Colonic mucosa (tissue), 4 donors: ENCODE measurements at regions not wholly inside any gene's neighbourhood (a gene's known extent, or its start where the extent isn't known, plus 50 kb on each side); places are given as distances from the start of the nearest gene placed in this dataset.

Experiments used
- DNase-seq: peaks from one replicate; pipeline ENCODE4 v3.0.0-alpha.2; 2020
- H3K27ac ChIP-seq: fragments of 200-600 bp; one replicate; pipeline ENCODE4 v1.8.0; 2021
- H3K27me3 ChIP-seq: fragments of 200-600 bp; one replicate; pipeline ENCODE4 v1.8.0; 2021
- H3K36me3 ChIP-seq: fragments of 200-600 bp; one replicate; pipeline ENCODE4 v1.8.0; 2021
- H3K4me1 ChIP-seq: fragments of 200-600 bp; one replicate; pipeline ENCODE4 v1.8.0; 2021; ENCODE audit warnings: mild to moderate bottlenecking
- H3K4me3 ChIP-seq: fragments of 200-600 bp; one replicate; pipeline ENCODE4 v1.8.0; 2021
- H3K9ac ChIP-seq, 2 donors: one replicate each; pipeline ENCODE4 v1.7.0; 2013; ENCODE audit warnings: control low read depth in 2 of 2, low read depth in 2 of 2, low read length in 2 of 2
- H3K9me3 ChIP-seq: fragments of 200-600 bp; one replicate; pipeline ENCODE4 v1.8.0; 2021
- CTCF ChIP-seq: fragments of 200-600 bp; IDR thresholded peaks from one replicate; pipeline ENCODE4 v1.8.0; 2022; ENCODE audit warnings: antibody characterized with exemption, mild to moderate bottlenecking
- intact Hi-C: fragments of 100-400 bp; cut with DNase I; formaldehyde crosslinking; loops from one replicate; pipeline ENCODE4 v1.14.1; 2022
- donor health status: healthy.
- donor health status: DM: no; HTN: no; CAD: no.
- donor health status: DM: no; HTN: no; CAD: no.

- intact Hi-C loops: no loop called here
- no peaks in the 10 kb centered on the region for H3K9me3 ChIP-seq
- no peaks in the 10 kb centered on the region for H3K4me1 ChIP-seq
- no peak for TF ChIP-seq CTCF
- no peak overlapping the region for H3K27ac ChIP-seq
- H3K36me3 ChIP-seq: no peaks in the 10 kb centered on the region
- no peaks in the 10 kb centered on the region for H3K27me3 ChIP-seq
- H3K4me3 ChIP-seq: no peak overlapping the region
- H3K9ac ChIP-seq: peak overlapping the region in 1 of 2 donors; percentile 6
- DNase-seq: peak; percentile 44
Measured at GRCh38 chr1:182173808-182174512, 112.4 kb upstream of the ZNF648 start.

- Histone ChIP-seq H3K4me3 (no peak overlapping the region), H3K9me3 (no peaks in the 10 kb centered on the region), H3K4me1 (no peaks in the 10 kb centered on the region), H3K27me3 (no peaks in the 10 kb centered on the region), H3K27ac (no peak overlapping the region), H3K9ac (no peak overlapping the region), H3K36me3 (no peaks in the 10 kb centered on the region)
- DNase-seq: no peak
- intact Hi-C loops: no loop called here
- TF ChIP-seq CTCF: no peak
Measured at GRCh38 chr1:182172699-182173098, 111.2 kb upstream of the ZNF648 start.

GRCh38 chr1:182170891-182171461 is 109.5 kb upstream of the ZNF648 start:
- Histone ChIP-seq H3K36me3 (no peaks in the 10 kb centered on the region), H3K9ac (no peak overlapping the region), H3K4me1 (no peaks in the 10 kb centered on the region), H3K27me3 (no peaks in the 10 kb centered on the region), H3K27ac (no peak overlapping the region), H3K9me3 (no peaks in the 10 kb centered on the region), H3K4me3 (no peak overlapping the region)
- TF ChIP-seq CTCF: no peak
- DNase-seq: no peak
- intact Hi-C loops: no loop called here

- Histone ChIP-seq H3K4me1 (no peaks in the 10 kb centered on the region), H3K36me3 (no peaks in the 10 kb centered on the region), H3K9me3 (no peaks in the 10 kb centered on the region), H3K27me3 (no peaks in the 10 kb centered on the region), H3K27ac (no peak overlapping the region), H3K4me3 (no peak overlapping the region), H3K9ac (no peak overlapping the region)
- intact Hi-C loops: no loop called here
- DNase-seq: no peak
- no peak for TF ChIP-seq CTCF
Measured at GRCh38 chr1:182169203-182169602, 107.7 kb upstream of the ZNF648 start.

- no peaks in the 10 kb centered on the region for H3K36me3 ChIP-seq
- no peak for DNase-seq
- H3K9ac ChIP-seq: no peak overlapping the region
- no peaks in the 10 kb centered on the region for H3K9me3 ChIP-seq
- no peaks in the 10 kb centered on the region for H3K27me3 ChIP-seq
- H3K4me1 ChIP-seq: no peaks in the 10 kb centered on the region
- no peak for TF ChIP-seq CTCF
- H3K27ac ChIP-seq: no peak overlapping the region
- no peak overlapping the region for H3K4me3 ChIP-seq
- intact Hi-C loops: no loop called here
Measured at GRCh38 chr1:182166750-182167149, 105.2 kb upstream of the ZNF648 start.
